DND-41 (cell line): ENCODE measurements at regions not wholly inside any gene's neighbourhood (a gene's known extent, or its start where the extent isn't known, plus 50 kb on each side); places are given as distances from the start of the nearest gene placed in this dataset.

Experiments
- ATAC-seq: fragments of 200-7000 bp; cut with Tn5 transposase; 3 replicates; pipeline ENCODE4 v1.9.1; 2021; ENCODE audit warnings: low read depth; ENCODE audit not compliant: insufficient read depth
- DNase-seq: peaks from one replicate; pipeline ENCODE4 v3.0.0-alpha.2; 2020
- H2AFZ ChIP-seq: 2 replicates; pipeline ENCODE4 v1.6.0; 2012; ENCODE audit warnings: low read depth, low read length
- H3K27ac ChIP-seq: 2 replicates; pipeline ENCODE4 v1.5.1; 2012; ENCODE audit warnings: low read length, inconsistent platforms
- H3K27me3 ChIP-seq: fragments of 200-600 bp; sonication (generic); 2 replicates; pipeline ENCODE4 v1.6.0; 2012; ENCODE audit warnings: low read length, mild to moderate bottlenecking, inconsistent platforms; ENCODE audit not compliant: insufficient read depth, poor library complexity
- H3K36me3 ChIP-seq: 2 replicates; pipeline ENCODE4 v1.5.1; 2012; ENCODE audit warnings: low read length, inconsistent platforms; ENCODE audit not compliant: insufficient read depth
- H3K4me1 ChIP-seq: 2 replicates; pipeline ENCODE4 v1.5.1; 2012; ENCODE audit warnings: mild to moderate bottlenecking, low read length; ENCODE audit not compliant: insufficient read depth
- H3K4me2 ChIP-seq: 2 replicates; pipeline ENCODE4 v1.6.0; 2012; ENCODE audit warnings: mild to moderate bottlenecking, moderate library complexity, low read length, inconsistent platforms; ENCODE audit not compliant: insufficient read depth
- H3K4me3 ChIP-seq, 2 experiments: fragments of 200-600 bp in 1 of 2; shearing (Covaris generic) in 1 of 2; 2 replicates each; pipeline ENCODE4 v1.5.1; 2012 to 2016; ENCODE audit warnings: inconsistent platforms in 2 of 2, low read length in 2 of 2, mild to moderate bottlenecking in 2 of 2, low read depth in 1 of 2, moderate library complexity in 1 of 2
- H3K79me2 ChIP-seq: 2 replicates; pipeline ENCODE4 v1.6.0; 2012; ENCODE audit warnings: low read length, inconsistent platforms; ENCODE audit not compliant: insufficient read depth
- H3K9ac ChIP-seq: 2 replicates; pipeline ENCODE4 v1.6.0; 2012; ENCODE audit warnings: low read depth, mild to moderate bottlenecking, inconsistent platforms, low read length, moderate library complexity
- H3K9me3 ChIP-seq: 2 replicates; pipeline ENCODE4 v1.5.1; 2012; ENCODE audit warnings: low read length, moderate library complexity, mild to moderate bottlenecking, inconsistent platforms; ENCODE audit not compliant: insufficient read depth, severe bottlenecking
- H4K20me1 ChIP-seq: 2 replicates; pipeline ENCODE4 v1.6.0; 2012; ENCODE audit warnings: low read length; ENCODE audit not compliant: insufficient read depth
- EZH2 ChIP-seq: IDR thresholded peaks from 3 replicates; pipeline ENCODE4 v1.6.1; 2012; ENCODE audit warnings: borderline replicate concordance, low read depth, mild to moderate bottlenecking, moderate library complexity, low read length, inconsistent platforms; ENCODE audit not compliant: severe bottlenecking
- TF ChIP-seq, protein P1 (sequence below): IDR thresholded peaks from 2 replicates; pipeline ENCODE4 v1.5.1; 2012; ENCODE audit warnings: borderline replicate concordance, low read length, moderate library complexity, mild to moderate bottlenecking; ENCODE audit not compliant: poor library complexity, severe bottlenecking; ENCODE audit errors: extremely low read depth

DNA sequence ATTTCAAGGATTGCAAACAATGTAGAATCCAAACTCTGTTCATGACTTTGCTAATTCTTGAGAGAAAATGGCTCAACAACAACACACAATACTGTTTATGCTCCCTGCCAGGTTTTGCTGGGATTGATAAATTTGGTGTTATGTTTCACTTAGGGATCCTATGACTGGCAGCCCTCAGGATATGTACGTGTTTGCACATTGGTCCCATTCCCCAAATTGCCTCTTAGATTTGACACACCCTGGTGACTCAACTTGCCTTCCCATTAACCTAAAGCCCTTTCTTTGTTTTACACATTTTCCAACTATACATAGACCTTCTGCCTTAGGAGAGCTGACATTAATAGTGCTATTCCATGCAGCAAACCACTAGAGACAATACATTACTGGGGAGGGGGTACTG, 809.4 kb upstream of the AMELY start:
- TF ChIP-seq EZH2: no peak
- no peak for DNase-seq
- H3K9ac ChIP-seq: no peak overlapping the region
- H3K79me2 ChIP-seq: no peaks in the 10 kb centered on the region
- no peaks in the 10 kb centered on the region for H4K20me1 ChIP-seq
- H3K4me1 ChIP-seq: no peaks in the 10 kb centered on the region
- no peaks in the 10 kb centered on the region for H3K36me3 ChIP-seq
- no peak overlapping the region for H3K4me2 ChIP-seq
- no peaks in the 10 kb centered on the region for H3K9me3 ChIP-seq
- H2AFZ ChIP-seq: no peak overlapping the region
- no peak overlapping the region for H3K4me3 ChIP-seq
- no peak for ATAC-seq
- no peaks in the 10 kb centered on the region for H3K27me3 ChIP-seq
- H3K27ac ChIP-seq: no peak overlapping the region

DNA sequence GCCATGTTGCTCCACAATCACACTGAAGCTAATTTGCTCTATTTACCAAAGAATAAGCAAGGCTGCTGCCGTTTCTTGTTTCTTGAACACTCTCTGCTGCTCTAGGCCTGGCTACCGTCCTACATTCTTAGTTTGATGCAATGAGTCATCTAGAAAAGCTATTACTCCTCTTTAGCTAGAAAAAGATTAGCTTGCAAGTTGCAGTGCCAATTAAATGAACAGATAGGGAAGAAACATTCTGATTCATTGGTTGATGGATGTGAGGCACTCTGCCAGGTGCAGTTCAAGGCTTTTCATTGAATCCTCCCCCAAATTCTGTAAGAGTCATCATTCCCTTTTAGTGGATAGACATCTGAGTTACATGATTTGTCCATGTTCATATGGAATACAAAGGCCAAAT, 807.7 kb upstream of the AMELY start:
- H3K27me3 ChIP-seq: no peaks in the 10 kb centered on the region
- H3K4me3 ChIP-seq: no peak overlapping the region
- no peaks in the 10 kb centered on the region for H3K4me1 ChIP-seq
- H4K20me1 ChIP-seq: no peaks in the 10 kb centered on the region
- DNase-seq (no peak), ATAC-seq (no peak)
- H2AFZ ChIP-seq: no peak overlapping the region
- no peaks in the 10 kb centered on the region for H3K36me3 ChIP-seq
- no peaks in the 10 kb centered on the region for H3K79me2 ChIP-seq
- H3K27ac ChIP-seq: no peak overlapping the region
- no peak overlapping the region for H3K4me2 ChIP-seq
- no peaks in the 10 kb centered on the region for H3K9me3 ChIP-seq
- TF ChIP-seq, protein P1, sequence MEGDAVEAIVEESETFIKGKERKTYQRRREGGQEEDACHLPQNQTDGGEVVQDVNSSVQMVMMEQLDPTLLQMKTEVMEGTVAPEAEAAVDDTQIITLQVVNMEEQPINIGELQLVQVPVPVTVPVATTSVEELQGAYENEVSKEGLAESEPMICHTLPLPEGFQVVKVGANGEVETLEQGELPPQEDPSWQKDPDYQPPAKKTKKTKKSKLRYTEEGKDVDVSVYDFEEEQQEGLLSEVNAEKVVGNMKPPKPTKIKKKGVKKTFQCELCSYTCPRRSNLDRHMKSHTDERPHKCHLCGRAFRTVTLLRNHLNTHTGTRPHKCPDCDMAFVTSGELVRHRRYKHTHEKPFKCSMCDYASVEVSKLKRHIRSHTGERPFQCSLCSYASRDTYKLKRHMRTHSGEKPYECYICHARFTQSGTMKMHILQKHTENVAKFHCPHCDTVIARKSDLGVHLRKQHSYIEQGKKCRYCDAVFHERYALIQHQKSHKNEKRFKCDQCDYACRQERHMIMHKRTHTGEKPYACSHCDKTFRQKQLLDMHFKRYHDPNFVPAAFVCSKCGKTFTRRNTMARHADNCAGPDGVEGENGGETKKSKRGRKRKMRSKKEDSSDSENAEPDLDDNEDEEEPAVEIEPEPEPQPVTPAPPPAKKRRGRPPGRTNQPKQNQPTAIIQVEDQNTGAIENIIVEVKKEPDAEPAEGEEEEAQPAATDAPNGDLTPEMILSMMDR: no peak
- TF ChIP-seq EZH2: no peak
- no peak overlapping the region for H3K9ac ChIP-seq

DNA sequence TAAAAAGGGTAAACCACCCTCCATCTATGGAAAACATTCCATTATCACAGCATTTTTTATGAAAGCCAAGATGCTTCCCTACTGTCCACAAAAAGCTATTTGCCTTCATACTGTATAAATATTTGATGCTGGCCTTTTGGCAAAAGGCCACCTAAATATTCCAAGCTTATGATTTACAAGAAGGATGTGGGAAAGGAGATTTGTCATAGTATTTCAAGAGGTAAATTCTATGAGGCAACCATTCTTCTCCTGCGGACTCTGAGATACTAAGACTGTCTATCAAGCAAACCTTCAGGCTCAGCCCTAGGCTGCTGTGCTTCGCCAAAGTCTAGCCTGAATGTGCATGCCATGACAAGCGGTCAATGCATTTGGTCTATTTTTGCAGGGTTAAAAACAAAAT, 807.1 kb upstream of the AMELY start:
- Histone ChIP-seq H3K4me3 (no peak overlapping the region), H3K4me2 (no peak overlapping the region), H3K4me1 (no peaks in the 10 kb centered on the region), H3K9me3 (no peaks in the 10 kb centered on the region), H3K79me2 (no peaks in the 10 kb centered on the region), H3K27me3 (no peaks in the 10 kb centered on the region), H3K9ac (no peak overlapping the region), H3K27ac (no peak overlapping the region), H2AFZ (no peak overlapping the region), H4K20me1 (no peaks in the 10 kb centered on the region), H3K36me3 (no peaks in the 10 kb centered on the region)
- no peak for DNase-seq
- no peak for ATAC-seq
- TF ChIP-seq, protein P1: no peak
- no peak for TF ChIP-seq EZH2

DNA sequence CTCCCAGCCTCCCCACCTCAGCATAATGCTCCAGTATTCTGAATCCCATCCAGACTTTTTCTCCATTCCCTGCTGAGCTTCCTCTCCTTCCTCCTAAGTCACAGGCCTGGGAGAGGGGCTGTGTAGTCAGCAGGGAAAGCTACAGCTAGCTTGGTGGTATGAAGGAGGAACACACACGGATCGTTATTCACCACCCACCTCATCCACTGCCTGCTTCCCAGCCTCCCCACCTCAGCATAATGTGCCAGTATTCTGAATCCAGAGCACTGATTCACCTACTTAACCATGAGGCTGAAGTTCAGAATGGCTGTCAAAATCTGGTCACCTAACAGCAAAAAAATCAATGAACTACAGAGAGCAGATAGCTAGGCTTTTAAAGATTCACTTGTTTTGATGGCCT, 806.6 kb upstream of the AMELY start:
- TF ChIP-seq EZH2: no peak
- TF ChIP-seq, protein P1: no peak
- Histone ChIP-seq H3K9ac (no peak overlapping the region), H3K36me3 (no peaks in the 10 kb centered on the region), H3K79me2 (no peaks in the 10 kb centered on the region), H4K20me1 (no peaks in the 10 kb centered on the region), H3K27me3 (no peaks in the 10 kb centered on the region), H3K4me3 (no peak overlapping the region), H2AFZ (no peak overlapping the region), H3K4me2 (no peak overlapping the region), H3K27ac (no peak overlapping the region), H3K9me3 (no peaks in the 10 kb centered on the region), H3K4me1 (no peaks in the 10 kb centered on the region)
- no peak for DNase-seq
- no peak for ATAC-seq
